ENCODE measurements at regions not wholly inside any gene's neighbourhood (a gene's known extent, or its start where the extent isn't known, plus 50 kb on each side); places are given as distances from the start of the nearest gene placed in this dataset.

DNA sequence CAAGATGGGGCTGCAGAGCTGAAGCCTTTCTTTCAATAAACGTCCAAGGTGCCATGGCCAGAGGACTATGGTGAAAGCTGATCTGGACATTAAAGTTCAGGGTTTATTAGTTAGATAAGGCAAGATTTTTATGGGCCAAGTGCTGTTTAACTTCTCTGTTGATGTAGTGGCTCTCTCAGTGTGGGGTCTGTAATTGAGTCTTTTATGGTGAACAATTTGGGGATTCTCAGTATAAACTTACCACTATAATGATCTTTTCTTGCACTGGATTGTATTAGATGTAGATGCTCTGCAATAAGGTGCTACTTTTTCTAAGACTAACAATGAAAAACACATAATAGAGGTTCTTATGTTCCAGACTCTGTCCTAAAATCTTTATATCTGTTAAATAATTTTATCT lies 190.1 kb upstream of the KLF12 start:
- DNase-seq: no peak

DNA sequence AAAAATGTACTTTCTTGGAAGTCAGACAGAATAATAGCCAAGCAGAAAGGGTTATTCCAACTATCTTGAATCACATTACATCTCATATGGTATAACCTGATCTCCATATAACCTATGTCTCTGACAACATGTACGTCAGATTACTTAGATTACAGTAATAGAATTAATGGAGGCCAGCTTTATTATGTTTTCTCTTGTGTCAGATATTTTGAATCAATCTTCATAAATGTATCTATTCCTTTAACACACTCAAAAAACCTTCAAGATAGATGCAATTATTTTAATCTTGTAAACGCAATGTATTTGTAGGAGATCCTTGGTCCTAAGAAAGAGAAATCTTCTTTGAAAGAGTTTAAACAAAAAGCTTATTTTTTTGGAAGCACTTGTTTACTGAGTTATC lies 188.4 kb upstream of the KLF12 start:
- DNase-seq: no peak

DNA sequence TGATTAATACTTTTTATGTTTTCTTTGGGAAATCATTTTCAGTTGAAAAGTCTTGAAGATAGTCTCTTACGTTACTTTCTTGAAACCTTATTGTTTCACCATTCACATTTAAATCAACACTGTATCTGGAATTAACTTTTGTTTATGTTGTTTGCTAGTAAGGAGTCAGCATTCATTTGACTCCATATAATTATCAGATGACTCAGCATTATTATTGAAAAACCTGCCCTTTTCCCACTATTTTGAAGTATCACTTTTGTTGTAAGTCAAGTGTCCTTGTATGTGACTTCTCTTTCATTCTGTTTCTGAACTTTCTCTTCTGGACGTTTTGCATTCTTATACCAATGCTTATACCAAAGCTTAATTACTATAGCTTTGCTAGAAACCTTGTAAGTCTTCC lies 186.1 kb upstream of the KLF12 start:
- DNase-seq: no peak

DNA sequence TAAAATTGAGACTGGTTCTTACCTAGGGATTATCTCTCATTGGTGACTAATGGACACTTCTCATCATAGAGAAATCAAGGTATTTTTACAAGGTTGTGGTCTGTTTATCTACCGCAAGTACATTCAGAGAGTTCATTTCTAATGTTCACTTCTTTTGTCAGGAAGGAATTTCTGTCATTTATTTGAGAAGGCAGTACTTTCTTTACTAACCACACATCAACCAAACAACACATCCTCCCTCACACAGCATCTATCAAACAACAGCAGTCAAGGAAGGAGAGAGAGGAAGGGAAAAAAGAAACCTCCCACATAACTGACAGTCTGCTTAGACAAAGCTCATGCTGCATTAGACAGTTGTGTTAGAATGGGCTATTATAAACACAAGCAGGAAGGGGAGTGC lies 182.3 kb upstream of the KLF12 start:
- no peak for DNase-seq

DNA sequence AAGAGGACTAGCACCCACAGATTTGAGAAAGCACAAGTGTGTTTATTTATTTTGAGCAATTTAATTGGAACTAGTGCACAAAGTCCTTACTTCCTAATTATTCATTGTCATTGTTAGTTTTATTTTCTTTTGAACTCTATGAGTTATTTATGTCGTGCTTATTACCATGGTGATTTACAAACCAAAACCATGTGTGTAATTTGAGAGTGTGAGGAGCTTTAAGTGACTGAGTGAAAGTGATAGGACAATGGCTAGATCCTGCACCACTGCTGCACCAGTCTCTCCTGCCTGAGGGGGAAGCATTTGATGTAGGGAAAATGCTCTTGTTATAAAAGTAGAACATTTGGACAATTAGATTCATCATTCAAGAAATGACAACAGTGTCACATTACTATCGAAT lies 172.3 kb upstream of the KLF12 start:
- no peak for DNase-seq

DNA sequence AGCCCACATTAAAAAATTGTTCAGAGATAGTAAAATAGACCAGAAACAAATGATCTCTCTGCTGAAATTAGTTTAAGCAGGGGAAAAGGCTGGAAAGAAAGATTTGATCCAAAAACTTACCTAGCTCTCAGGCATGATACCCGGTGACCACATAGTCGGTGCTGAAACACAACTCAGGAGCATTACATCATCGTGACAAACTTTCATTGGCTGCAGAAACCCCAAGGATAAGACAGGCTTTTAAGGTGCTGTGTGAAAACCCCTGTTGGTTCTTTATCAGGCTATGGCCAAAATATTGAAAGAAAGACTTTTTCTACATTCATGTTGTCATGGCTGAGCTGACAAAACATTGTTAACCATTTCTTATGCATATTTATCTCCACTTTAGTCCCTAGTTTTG lies 171.7 kb upstream of the KLF12 start:
- DNase-seq: no peak

DNA sequence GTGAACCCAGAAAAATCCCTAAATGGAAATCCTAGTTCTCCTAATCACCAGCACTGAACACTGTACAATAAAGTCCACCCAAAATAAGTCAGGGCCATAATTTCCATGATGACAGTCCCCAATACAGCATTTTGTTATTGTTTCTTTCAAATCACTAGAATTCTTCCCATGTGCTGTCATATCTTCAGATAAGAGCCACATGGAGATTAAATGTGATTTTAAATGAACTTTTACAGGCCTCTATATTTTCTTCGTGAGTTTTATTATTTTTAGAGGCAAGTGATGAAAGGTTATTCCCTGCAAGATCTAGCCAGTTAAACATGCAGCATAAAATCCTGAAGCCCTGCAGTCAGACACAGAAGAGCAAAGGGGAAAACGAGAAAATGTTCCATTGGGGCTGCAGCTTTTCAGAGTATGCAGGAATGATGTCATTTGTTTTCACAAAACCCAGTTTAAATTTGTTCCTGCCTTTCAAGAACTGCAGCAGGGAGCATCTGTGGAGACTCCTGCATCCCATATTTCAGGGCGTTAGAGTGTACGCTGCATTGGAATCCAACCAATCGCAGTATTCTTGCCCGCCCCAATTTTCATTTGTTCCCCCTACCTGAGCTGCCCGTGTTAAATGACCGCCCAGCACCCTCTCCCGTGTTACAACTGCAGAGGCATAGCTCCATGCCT lies 167.2 kb upstream of the KLF12 start:
- DNase-seq: no peak

DNA sequence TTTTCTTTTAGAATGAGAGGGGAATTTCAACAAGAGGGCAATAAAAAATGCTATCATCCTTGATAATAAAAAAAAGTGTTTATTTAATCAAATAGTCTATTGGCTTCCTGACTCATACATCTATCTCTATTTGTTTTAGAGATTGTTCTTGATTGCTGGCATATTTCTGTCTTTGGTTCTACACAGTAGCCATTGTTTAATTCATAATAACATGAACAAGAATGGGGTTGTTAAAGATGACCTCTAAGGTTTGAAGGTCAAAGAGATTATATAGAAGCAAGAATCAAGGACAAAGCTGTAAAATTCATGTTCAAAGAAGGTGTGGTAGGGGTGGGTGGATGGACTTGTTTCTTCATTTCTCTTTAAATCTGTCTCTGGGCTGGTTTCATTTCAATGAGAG lies 166.0 kb upstream of the KLF12 start:
- no peak for DNase-seq

DNA sequence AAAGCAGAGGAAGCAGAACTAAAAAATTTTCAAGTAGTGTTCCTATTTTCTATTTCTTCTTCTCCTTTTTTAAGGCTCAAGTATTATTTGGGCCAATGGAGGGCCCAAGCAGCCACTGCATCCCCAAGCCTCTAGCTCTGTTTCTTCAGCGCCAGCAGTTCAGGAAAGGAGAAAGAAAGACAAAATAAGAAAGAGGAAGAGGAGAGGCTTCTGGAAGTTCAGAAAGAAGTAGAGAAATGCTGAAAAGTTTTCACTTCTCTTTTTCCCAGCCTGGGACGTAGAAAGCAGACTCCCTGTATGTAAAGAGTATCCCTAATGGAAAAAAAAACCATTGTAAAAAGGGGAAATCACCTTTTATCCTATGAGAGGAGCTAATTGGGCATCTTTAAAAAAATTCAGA lies 165.5 kb upstream of the KLF12 start:
- DNase-seq: no peak

DNA sequence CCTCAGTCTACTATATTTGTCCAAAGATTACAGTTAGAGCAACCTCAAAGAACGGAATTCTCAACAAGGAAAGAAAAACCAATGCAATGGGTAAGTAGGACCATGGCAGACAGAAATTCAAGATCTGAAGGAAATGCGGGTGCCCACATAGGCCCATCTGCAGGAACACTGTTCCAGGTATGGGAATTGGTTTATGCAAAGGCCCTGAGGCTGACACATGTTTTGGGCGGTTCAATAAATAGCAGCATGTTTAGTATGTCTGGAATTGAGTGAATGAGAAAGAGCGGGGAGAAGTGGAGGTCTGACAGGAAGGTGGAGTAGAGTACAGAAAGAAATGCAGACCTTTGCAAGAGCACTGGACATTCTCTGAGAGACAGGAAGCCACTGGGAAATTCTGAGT lies 164.7 kb upstream of the KLF12 start:
- DNase-seq: no peak

DNA sequence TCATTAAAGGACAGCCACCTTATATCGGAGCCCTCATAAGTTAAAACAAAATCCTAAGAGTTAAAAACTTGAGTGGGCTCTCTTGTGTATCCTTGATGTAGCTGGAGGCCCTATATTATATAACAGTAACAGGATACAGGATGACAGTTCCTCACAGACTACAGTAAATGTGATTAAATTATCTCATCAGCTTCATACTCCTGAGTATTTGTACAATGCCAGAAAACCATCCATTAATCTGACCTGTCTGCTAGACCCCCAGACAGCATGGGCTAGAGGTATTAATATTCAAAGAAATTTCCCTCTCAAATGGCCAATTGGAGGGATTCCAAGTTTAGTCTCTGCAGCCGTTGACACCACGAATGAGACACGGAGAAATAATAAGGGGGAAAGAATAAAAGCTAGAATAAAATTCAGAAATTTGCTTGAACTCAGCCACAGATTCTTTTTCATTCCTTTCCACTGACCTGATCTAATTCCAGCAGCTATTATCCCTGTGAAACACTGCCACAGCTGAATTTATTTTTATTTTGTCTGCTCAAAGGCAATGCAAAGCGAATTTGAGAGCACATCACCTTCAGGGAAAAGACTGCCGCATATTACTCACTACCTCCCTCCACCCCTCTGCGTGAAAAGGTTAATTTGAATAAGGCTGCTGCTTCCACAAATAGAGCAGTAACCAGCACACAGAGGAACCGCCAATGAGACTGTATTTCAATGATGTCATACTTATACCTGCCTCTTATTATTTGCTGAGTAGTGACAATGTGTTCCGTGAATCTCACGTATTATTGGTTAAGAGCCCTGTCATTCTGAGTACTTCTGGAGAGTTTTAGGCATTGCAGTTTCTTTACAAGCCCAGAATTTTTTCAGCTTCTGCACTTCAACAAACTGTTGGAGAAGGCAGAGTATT lies 155.9 kb upstream of the KLF12 start:
- no peak for DNase-seq

DNA sequence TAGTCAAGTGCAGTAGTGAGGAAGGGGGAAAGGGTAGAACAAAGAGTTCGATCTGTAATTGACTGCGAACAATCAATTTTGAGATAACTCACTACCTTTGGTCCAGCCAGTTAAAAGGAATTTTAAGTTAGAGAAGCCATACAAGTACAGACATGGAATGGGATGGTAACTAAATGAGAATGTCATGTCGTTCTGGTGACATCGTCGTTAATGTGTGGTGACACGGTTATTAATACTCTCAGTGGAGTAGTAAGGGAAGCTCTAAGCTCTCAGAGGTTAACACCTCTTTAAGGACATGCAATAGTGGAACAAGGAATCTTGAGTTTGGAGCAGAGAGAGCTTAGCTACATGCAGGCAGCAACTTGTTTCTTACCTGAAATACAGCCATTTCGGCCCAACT lies 154.9 kb upstream of the KLF12 start:
- DNase-seq: no peak

DNA sequence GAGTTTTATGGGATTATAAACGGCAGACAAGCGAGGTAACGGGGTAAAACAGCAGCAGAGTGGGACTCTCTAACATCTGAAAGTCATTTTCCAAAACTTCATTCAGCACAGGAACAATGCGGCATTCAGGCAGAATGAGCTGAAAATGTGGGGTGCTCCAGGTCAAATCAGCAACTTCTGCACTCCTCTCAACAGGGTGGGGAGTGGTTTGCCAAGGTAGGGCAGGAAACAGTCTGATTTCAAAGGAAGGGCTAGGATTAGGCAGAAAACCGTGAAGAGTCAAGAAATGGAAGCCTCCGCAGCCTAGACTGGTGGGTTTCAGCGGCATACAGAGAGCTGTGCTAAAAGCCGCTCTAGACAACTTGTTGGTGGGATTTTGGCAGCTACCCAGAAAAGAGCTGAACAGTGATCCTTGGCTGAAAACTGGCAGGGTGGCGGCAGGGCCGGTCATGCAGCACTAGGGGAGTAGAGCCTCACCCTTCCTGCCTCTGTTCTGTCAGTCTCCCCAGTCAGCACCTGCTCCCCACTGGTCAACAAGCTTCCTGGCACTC lies 154.2 kb upstream of the KLF12 start:
- peak; percentile 32 for DNase-seq

DNA sequence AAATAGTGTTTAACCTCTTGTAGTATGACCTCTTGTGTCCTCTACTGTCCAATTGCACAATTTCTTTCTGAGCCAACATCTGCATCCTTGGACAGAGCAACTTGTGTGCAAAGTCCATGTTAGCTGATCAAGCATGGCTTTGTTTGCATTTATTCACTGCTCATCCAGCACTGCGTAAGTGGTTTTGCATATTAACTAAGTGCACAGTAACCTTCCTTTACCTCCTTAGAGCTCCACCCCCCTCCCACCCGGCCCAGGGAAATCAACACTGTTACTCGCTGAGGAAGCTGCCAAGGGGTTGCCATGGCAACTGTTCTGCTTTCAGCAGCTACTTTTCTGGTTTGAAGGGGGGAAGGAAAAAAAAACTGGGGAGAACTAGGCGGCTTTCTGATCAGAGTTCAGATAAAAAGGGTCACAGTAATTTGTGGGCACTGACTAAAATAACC lies 153.5 kb upstream of the KLF12 start:
- DNase-seq: peak; percentile 74

DNA sequence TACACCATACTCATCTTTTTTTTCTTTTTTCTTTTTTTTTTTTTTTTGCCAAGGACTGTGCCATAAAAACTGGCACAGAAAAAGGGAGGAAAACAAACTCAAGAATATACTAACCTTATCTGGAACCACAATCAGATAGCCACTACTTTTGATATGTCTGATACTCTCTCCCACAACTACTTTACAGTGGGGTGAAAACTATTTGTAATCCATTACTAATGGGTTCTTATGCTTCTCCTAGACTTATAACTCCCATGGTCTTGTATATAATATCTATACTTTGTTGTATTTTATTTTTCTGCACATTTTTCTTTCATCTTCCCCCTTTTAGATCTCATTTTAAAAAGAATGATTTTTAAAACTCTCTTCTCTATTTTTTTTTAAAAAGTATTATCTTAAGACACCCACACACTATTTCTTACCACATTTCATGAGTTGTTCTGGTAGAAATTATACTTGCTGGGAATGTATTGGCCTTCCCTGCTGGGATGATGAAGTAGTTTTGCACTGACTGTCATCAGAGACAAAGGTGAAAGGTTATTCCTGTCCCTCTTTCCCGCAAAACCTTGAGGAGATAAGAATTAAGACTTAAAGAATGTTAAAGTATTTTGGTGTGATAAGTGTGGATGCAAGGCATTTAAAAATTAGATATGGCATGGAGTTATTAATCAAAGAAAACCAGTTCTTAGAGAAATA lies 146.7 kb upstream of the KLF12 start:
- DNase-seq: no peak

DNA sequence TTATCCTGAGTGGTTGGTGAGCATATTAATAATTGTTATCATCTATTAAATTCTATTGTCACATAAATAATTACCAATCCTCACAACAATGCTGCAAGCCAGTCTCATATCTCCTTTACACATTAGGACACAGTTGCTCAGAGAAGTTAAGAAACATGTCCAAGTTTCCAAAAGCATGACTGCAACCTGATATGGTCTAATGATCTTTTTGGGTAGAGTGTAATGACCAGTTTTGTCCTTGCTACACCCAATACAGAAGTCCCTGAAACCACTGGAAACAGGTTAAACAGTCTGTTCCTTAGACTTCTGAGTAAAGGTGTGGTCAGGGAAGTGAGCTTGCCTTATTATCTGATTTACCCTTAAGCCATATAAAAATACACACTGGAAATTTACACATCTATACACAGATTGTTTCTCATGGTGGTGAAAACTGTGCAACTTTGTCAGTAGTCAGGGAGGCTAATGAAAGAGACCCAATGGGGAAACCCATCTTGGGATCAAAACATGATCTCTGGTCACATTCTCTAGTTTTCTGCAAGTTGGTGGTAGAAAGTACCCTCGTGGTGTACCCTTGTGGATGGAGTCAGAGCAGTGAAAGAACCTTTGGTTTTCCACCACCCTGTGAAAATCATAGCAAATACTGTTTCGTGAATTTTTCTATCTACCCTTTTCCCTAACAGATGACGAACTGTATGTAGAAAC lies 146.0 kb upstream of the KLF12 start:
- DNase-seq: no peak

DNA sequence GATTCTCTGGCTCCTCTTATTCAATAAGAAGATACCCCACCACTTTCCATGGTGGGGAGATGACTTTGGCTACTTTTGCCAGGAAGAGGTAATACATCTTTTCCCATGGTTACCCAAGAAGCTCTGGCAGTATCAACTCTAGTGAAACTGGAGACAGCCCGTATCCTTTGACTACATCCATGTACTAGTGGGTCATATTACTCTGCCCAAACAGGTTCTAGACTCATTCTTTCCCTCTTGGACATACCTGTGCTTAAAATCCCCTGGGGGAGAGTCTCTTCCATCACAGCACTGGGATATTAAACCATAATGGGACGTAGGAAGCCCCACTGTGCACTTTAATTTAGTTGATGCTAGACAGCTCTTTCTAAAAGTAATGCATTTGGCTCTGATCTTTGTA lies 144.7 kb upstream of the KLF12 start:
- DNase-seq: no peak

DNA sequence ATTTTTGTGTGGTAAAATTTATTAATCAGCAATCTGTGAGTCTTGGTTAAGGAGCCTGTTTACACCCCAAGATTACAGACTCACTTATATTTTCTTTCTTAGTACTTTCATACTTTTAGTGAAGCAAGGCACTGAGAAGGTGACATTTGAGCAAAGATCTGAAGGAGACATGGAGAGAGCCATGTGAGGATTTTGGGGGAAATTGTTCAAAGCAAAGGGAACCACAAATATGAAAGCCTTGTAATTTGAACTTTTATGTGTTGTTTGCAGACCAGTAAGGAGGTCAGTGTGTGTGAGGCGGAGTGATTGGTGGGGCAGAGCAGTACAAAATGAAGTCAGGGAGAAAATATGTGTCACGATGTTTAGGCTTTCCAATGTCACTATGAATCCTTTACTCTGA lies 140.7 kb upstream of the KLF12 start:
- DNase-seq: no peak

DNA sequence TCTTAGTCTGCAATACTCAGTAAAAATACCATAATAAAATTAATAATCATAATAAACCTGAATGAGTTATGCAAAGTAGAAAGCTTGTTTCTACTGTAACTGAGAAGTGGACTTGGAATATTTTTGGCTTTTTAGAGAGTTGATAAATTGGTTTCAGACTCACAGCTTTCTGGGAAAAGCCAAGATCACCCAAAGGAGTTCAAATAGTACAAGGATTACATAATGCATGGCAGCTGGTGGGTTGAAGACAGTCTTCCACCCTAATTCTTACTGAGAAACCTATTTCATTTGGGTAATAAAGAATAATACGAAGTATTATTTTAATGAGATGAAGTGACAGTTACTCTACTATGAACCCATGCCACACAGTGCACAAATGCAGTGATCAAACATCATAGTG lies 139.4 kb upstream of the KLF12 start:
- no peak for DNase-seq

DNA sequence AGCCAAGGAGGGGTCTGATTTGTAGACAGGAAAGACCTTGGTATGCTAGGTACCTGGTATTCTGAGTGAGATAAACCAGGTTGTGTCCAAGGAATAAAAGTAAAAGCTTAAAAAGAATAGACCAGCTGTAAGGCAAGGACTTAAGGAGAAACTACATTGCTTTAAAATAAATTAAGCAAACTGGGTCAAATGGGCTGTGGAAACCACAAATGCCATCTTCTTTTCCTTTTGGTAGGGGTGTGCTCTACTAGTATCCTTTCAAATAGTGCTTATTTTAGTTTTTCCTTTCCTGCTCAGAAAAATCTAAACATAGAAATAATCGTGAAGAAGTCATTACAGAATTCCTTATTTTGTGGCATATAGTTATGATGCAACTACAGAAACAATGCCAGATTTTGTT lies 138.6 kb upstream of the KLF12 start:
- DNase-seq: no peak

DNA sequence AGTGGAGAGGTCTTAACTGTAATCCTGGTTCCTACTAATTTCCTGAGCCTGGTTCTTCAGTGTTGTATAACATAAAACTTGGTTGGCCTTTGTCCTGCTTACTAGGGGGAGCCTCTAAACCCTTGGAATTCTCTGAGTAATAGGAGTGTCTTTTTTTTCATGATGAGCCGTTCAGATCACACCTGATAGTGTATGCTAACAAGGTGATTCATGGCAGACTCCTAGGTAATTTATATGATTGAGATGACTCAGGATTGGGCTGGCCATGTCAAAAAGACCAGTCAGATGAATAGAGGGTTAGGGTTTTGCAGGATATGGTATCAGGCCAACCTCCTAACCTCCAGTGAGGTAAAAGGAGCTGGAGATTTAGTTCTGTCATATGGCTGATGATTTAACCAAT lies 135.8 kb upstream of the KLF12 start:
- DNase-seq: no peak

DNA sequence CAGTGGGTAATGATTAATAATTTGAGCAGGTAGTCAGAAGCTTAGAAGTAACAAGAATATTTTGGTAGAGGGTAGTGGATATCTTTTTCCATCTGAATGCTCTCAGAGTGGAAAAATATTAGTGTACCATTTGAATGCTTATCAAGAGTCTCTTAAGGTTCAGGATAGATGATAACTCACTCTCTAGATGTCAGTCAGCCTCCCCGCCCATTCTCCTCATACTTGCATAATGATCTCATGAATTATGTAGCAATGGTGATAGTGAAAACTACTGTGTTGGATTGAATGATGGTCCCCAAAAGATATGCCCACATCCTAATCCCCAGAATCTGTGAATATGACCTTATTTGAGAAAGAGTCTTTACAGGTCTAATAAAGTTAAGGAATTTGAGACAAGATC lies 132.7 kb upstream of the KLF12 start:
- DNase-seq: no peak

DNA sequence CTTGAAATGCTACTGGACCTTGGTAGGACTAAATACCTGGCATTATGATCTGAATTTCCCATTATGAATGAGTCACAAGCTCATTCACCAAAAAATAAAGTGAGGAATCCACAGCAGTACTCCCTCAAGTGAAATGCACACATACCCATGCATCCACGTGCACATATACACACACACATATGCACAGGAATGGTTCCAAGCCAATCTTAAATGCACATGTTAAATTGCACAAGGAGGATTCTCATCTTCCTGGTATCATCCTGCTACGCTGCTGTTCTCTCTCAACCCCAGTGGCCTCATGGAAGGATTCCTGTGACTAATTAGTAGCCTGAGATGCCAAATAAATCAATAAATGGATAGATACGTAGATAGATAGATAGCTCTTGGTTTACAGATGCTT lies 132.1 kb upstream of the KLF12 start:
- no peak for DNase-seq

Measured in stimulated activated CD8-positive, alpha-beta memory T cell treated with anti-CD3 and anti-CD28 coated beads, Interleukin-4, amount 100 ng/mL, for 48 hours (primary cell).